GM10248 (cell line): ENCODE measurements at regions not wholly inside any gene's neighbourhood (a gene's known extent, or its start where the extent isn't known, plus 50 kb on each side); places are given as distances from the start of the nearest gene placed in this dataset.

Experiments
- CTCF ChIA-PET: fragments of 300-600 bp; sonication (Branson Sonifier 250); formaldehyde crosslinking; extraction: SDS; loops from one replicate; lab custom pipeline; 2021; ENCODE audit warnings: antibody characterized with exemption; lab: Yijun Ruan, JAX
- POLR2A ChIA-PET: fragments of 350-650 bp; sonication (Branson Sonifier 250); formaldehyde crosslinking; extraction: SDS; loops from one replicate; lab custom pipeline; 2020; ENCODE audit warnings: antibody characterized with exemption; lab: Yijun Ruan, JAX
- DNase-seq: peaks from one replicate; pipeline ENCODE4 v3.0.0; 2012; ENCODE audit errors: extremely low spot score
- CTCF ChIP-seq: IDR thresholded peaks from 2 replicates; pipeline ENCODE4 v1.5.1; 2012; ENCODE audit warnings: mild to moderate bottlenecking, low read depth; ENCODE audit errors: extremely low read depth, missing control alignments, control extremely low read depth

- POLR2A ChIA-PET = no interaction called here
- TF ChIP-seq CTCF = no peak
- DNase-seq = no peak
- CTCF ChIA-PET = interaction anchor here (1.1 kb wide), 1 partner anchor 19 kb away, joined by 3 read pairs; no protein-coding TSS in a partner anchor
These were observed 175.6 kb downstream of the TDRD15 start for GRCh38 chr2:21299411-21299810.

GRCh38 chr2:21301871-21302455, 178.2 kb downstream of the TDRD15 start:
- no peak for TF ChIP-seq CTCF
- ChIA-PET CTCF (interaction anchor here (1.9 kb wide), 1 partner anchor 15 kb away, joined by 5 read pairs; no protein-coding TSS in a partner anchor), POLR2A (no interaction called here)
- no peak for DNase-seq

GRCh38 chr2:21303876-21304275, 180.1 kb downstream of the TDRD15 start:
- no peak for DNase-seq
- CTCF ChIA-PET = interaction anchor here (1.1 to 2.3 kb wide), 2 partner anchors 13 to 22 kb away, joined by 3 to 7 read pairs; no protein-coding TSS in a partner anchor
- no peak for TF ChIP-seq CTCF
- POLR2A ChIA-PET = no interaction called here

- no peak for TF ChIP-seq CTCF
- POLR2A ChIA-PET = no interaction called here
- CTCF ChIA-PET = interaction anchor here (1.6 kb wide), 1 partner anchor 12 kb away, joined by 11 read pairs; no protein-coding TSS in a partner anchor
- no peak for DNase-seq
These were observed 181.8 kb downstream of the TDRD15 start for GRCh38 chr2:21305581-21305980.

- no peak for TF ChIP-seq CTCF
- ChIA-PET POLR2A (no interaction called here), CTCF (interaction anchor here (0.9 to 1.6 kb wide), 3 partner anchors 11 to 16 kb away, joined by 3 to 11 read pairs (median 4); no protein-coding TSS in a partner anchor)
- DNase-seq = no peak
These were observed 182.5 kb downstream of the TDRD15 start for GRCh38 chr2:21306235-21306634.

GRCh38 chr2:21307037-21307436, 183.3 kb downstream of the TDRD15 start:
- no peak for TF ChIP-seq CTCF
- CTCF ChIA-PET = interaction anchor here (0.7 to 1.6 kb wide), 3 partner anchors 10 to 13 kb away, joined by 3 to 11 read pairs (median 4); no protein-coding TSS in a partner anchor
- POLR2A ChIA-PET = no interaction called here
- DNase-seq = no peak
